ENCODE measurements at regions not wholly inside any gene's neighbourhood (a gene's known extent, or its start where the extent isn't known, plus 50 kb on each side); places are given as distances from the start of the nearest gene placed in this dataset.

- Histone ChIP-seq H3K4me1 (no peaks in the 10 kb centered on the region), H3K9me3 (peaks cover 0 to 18% (median 11%) of the 10 kb centered on the region in 8 donors), H3K4me3 (no peak overlapping the region), H3K36me3 (no peaks in the 10 kb centered on the region), H3K27me3 (replicated peaks in 1 of 7) (no peaks in the 10 kb centered on the region), H3K27ac (no peak overlapping the region)
- TF ChIP-seq, protein P1, sequence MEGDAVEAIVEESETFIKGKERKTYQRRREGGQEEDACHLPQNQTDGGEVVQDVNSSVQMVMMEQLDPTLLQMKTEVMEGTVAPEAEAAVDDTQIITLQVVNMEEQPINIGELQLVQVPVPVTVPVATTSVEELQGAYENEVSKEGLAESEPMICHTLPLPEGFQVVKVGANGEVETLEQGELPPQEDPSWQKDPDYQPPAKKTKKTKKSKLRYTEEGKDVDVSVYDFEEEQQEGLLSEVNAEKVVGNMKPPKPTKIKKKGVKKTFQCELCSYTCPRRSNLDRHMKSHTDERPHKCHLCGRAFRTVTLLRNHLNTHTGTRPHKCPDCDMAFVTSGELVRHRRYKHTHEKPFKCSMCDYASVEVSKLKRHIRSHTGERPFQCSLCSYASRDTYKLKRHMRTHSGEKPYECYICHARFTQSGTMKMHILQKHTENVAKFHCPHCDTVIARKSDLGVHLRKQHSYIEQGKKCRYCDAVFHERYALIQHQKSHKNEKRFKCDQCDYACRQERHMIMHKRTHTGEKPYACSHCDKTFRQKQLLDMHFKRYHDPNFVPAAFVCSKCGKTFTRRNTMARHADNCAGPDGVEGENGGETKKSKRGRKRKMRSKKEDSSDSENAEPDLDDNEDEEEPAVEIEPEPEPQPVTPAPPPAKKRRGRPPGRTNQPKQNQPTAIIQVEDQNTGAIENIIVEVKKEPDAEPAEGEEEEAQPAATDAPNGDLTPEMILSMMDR (IDR thresholded peaks at IDR 0.05 in 8 of 11, conservative IDR thresholded peaks at IDR 0.05 in 3 of 11) = no peak
- TF ChIP-seq POLR2A (IDR thresholded peaks at IDR 0.05) (no peak), POLR2AphosphoS5 (IDR thresholded peaks at IDR 0.05) (no peak)
- 56 to 65% (median 57%) methylated on average over 3 of the region's 3 CpGs for WGBS, 5 donors
- no peak for DNase-seq
- intact Hi-C loops (cut with DNase I; ENCODE audit: low total_unique reads) = no loop called here
Measured at GRCh38 chr4:81874661-81875515, 403.2 kb upstream of the RASGEF1B start.

- DNase-seq = no peak
- no peaks in the 10 kb centered on the region for H3K27me3 ChIP-seq (replicated peaks in 1 of 7)
- no peaks in the 10 kb centered on the region for H3K36me3 ChIP-seq
- no peak overlapping the region for H3K27ac ChIP-seq
- H3K9me3 ChIP-seq = peaks cover 0 to 20% (median 11%) of the 10 kb centered on the region in 8 donors
- no peaks in the 10 kb centered on the region for H3K4me1 ChIP-seq
- 88 to 100% (median 97%) methylated on average over 1 to 5 of the region's 5 CpGs for WGBS, 5 donors
- no peak for TF ChIP-seq POLR2A (IDR thresholded peaks at IDR 0.05)
- no peak for TF ChIP-seq POLR2AphosphoS5 (IDR thresholded peaks at IDR 0.05)
- TF ChIP-seq, protein P1 (IDR thresholded peaks at IDR 0.05 in 8 of 11, conservative IDR thresholded peaks at IDR 0.05 in 3 of 11) = no peak
- H3K4me3 ChIP-seq = no peak overlapping the region
- intact Hi-C loops (cut with DNase I; ENCODE audit: low total_unique reads) = no loop called here
Measured at GRCh38 chr4:81870275-81870674, 398.6 kb upstream of the RASGEF1B start.

DNA sequence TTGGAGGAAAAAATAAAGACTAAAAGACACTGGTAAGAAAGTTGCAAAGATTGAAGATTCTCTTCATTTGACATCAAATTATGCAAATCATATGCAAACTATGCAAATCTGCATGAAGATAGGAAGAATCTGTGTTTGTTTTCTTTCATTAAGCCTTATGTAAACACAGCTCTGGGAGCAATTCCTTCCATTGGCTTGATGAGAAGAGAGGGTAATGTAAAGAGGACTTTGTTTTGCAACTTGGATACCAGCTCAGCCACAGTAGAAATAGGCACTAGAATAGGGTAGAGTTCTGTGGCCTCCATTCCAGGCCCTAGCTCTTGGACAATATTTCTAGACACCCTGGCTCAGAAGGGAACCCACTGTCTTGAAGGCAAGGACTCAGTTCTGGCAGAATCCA is 388.4 kb upstream of the RASGEF1B start:
- no peak for TF ChIP-seq POLR2AphosphoS5 (IDR thresholded peaks at IDR 0.05)
- TF ChIP-seq POLR2A (IDR thresholded peaks at IDR 0.05) = no peak
- TF ChIP-seq, protein P1 (IDR thresholded peaks at IDR 0.05 in 8 of 11, conservative IDR thresholded peaks at IDR 0.05 in 3 of 11) = no peak
- Histone ChIP-seq H3K4me3 (no peak overlapping the region), H3K4me1 (no peaks in the 10 kb centered on the region), H3K9me3 (peaks cover 0 to 11% (median 2%) of the 10 kb centered on the region in 8 donors), H3K36me3 (no peaks in the 10 kb centered on the region), H3K27me3 (replicated peaks in 1 of 7) (peaks cover 0 to 7% (median 0%) of the 10 kb centered on the region in 7 donors), H3K27ac (no peak overlapping the region)
- intact Hi-C loops (cut with DNase I; ENCODE audit: low total_unique reads) = no loop called here
- DNase-seq = no peak

GRCh38 chr4:81854406-81854805 is 382.7 kb upstream of the RASGEF1B start:
- intact Hi-C loops (cut with DNase I; ENCODE audit: low total_unique reads) = no loop called here
- Histone ChIP-seq H3K4me3 (no peak overlapping the region), H3K4me1 (no peaks in the 10 kb centered on the region), H3K27ac (no peak overlapping the region), H3K36me3 (no peaks in the 10 kb centered on the region), H3K9me3 (peaks cover 0 to 22% (median 18%) of the 10 kb centered on the region in 8 donors), H3K27me3 (replicated peaks in 1 of 7) (no peaks in the 10 kb centered on the region)
- WGBS, 5 donors = 90 to 100% (median 97%) methylated on average over 1 of the region's 1 CpG
- TF ChIP-seq, protein P1 (IDR thresholded peaks at IDR 0.05 in 8 of 11, conservative IDR thresholded peaks at IDR 0.05 in 3 of 11) = no peak
- TF ChIP-seq POLR2A (IDR thresholded peaks at IDR 0.05) = no peak
- no peak for DNase-seq

Data from spleen (tissue), 11 donors.